Effector memory CD4-positive, alpha-beta T cell (primary cell): ENCODE measurements at regions not wholly inside any gene's neighbourhood (a gene's known extent, or its start where the extent isn't known, plus 50 kb on each side); places are given as distances from the start of the nearest gene placed in this dataset.
A peak's percentile ranks its signal among the peaks of the same experiment; 100 is the strongest.

ENCODE experiments used
- DNase-seq, 3 donors: peaks; one replicate each; pipeline ENCODE4 v3.0.0-alpha.2; 2020
- H3K27ac ChIP-seq: 2 replicates; pipeline ENCODE4 v1.7.0; 2013; ENCODE audit warnings: mild to moderate bottlenecking, low read length, moderate library complexity; ENCODE audit not compliant: insufficient read depth, poor library complexity, severe bottlenecking
- H3K27me3 ChIP-seq: replicated peaks from 2 replicates; pipeline ENCODE4 v1.7.0; 2013; ENCODE audit warnings: mild to moderate bottlenecking, low read length; ENCODE audit not compliant: insufficient read depth, control insufficient read depth, poor library complexity, severe bottlenecking
- H3K36me3 ChIP-seq: 2 replicates; pipeline ENCODE4 v1.7.0; 2013; ENCODE audit warnings: mild to moderate bottlenecking, low read length, moderate library complexity; ENCODE audit not compliant: control insufficient read depth, insufficient read depth
- H3K4me1 ChIP-seq: 2 replicates; pipeline ENCODE4 v1.7.0; 2013; ENCODE audit warnings: low read length, mild to moderate bottlenecking; ENCODE audit not compliant: control insufficient read depth, insufficient read depth, poor library complexity, severe bottlenecking
- H3K4me3 ChIP-seq: 2 replicates; pipeline ENCODE4 v1.7.0; 2013; ENCODE audit warnings: low read length, low read depth, mild to moderate bottlenecking; ENCODE audit not compliant: insufficient read depth, poor library complexity, severe bottlenecking
- H3K9me3 ChIP-seq: 2 replicates; pipeline ENCODE4 v1.7.0; 2013; ENCODE audit warnings: mild to moderate bottlenecking, low read length, moderate library complexity; ENCODE audit not compliant: control insufficient read depth

DNA sequence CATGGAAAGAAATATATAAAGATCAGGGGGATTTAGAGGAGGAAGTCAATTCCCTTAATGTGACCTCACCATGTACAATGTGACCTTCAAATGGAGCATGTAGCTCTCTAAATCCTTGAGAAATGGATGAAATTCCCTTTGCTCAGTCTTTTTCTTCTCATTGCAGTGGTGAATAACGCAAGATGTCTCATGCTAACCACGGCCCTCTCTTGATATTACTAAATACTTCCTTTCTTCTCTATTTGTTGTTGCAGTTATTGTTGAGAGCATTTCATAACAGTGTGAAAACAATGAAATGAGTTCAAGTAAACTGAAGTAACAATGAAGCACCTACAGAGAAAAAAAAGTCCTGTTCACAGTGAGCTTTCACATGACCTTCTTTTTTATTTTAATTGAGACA is 55.6 kb downstream of the ZNF281 start:
- H3K4me1 ChIP-seq = peaks cover 5% of the 10 kb centered on the region
- no peak for DNase-seq
- H3K9me3 ChIP-seq = no peaks in the 10 kb centered on the region
- no peaks in the 10 kb centered on the region for H3K36me3 ChIP-seq
- no peaks in the 10 kb centered on the region for H3K27me3 ChIP-seq
- H3K4me3 ChIP-seq = no peak overlapping the region
- no peak overlapping the region for H3K27ac ChIP-seq

DNA sequence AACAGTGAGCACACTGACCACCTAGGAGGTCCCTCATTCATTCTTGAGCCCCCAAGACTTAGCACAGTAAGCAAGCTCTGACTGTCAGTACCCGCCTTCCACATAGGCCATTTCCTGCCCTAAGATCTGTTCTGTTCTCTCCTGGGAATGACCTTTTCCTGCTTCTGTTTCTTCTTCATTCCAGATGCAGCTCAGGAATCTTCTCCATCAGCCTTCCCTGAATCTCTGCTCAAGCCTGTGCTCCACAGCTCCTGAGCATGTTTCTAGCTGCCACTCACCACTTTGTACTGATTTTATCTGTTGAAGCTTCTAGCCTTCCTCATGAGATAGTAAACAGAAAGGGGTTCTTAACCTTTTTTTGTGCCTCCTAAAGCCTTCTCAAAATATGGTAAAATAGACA is 56.6 kb downstream of the ZNF281 start:
- no peak for DNase-seq
- H3K4me1 ChIP-seq = peaks cover 5% of the 10 kb centered on the region
- H3K27ac ChIP-seq = no peak overlapping the region
- H3K9me3 ChIP-seq = no peaks in the 10 kb centered on the region
- no peaks in the 10 kb centered on the region for H3K27me3 ChIP-seq
- H3K4me3 ChIP-seq = no peak overlapping the region
- H3K36me3 ChIP-seq = no peaks in the 10 kb centered on the region

DNA sequence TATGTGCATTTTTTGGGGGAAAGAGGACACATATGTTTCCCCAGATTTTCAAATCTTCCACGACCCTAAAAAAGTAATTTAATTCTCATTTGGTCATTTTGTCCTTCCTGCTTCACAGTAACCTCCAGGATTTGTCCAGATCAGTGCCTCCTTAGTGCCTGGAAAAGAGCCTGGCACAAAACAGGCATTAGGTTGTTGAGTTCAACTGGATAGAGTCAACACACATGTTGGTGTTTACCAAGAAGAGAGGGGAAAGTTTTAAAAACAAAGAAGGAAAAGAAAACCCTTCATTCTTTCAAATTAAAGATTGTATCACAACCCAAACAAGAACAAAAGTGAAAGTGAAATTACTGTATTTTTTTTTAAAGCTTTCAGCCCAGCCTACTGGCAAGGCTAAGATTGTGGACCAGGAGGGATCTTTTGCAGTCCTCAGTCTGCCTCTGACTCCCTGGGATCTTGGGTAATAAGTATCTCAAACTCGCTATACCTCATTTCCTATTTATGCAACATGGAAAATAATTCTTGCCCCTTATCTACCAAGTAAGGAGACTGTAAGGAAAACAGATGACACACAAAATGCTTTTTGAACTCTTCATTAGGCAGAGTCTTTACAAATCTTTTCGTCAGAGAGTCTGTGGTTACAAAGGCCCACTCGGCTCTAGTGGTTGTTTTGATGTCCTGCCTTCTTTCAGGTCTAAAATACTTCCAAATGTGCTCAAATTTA is 57.8 kb downstream of the ZNF281 start:
- no peaks in the 10 kb centered on the region for H3K36me3 ChIP-seq
- peak overlapping the region; percentile 29 for H3K4me3 ChIP-seq
- no peak for DNase-seq
- no peaks in the 10 kb centered on the region for H3K27me3 ChIP-seq
- no peaks in the 10 kb centered on the region for H3K9me3 ChIP-seq
- H3K27ac ChIP-seq = no peak overlapping the region
- H3K4me1 ChIP-seq = peaks cover 5% of the 10 kb centered on the region

DNA sequence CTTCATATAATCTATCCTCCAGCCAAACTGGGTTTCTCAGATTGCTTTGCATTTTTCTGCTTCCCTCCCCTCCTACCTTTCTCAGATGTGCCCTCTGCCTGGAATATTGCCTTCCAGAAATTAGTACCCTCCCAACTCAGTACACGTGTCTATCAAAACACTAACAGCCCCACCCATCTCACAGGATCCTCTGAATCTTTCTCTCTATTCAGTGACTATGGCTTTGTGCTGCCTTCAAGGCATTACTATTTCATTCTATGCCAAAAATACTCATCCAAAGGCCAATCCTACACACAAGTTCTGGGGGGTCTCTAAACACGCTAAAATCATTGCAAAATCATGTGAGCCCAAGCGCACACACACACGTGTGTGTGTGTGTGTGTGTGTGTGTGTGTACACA is 58.4 kb downstream of the ZNF281 start:
- Histone ChIP-seq H3K27ac (no peak overlapping the region), H3K36me3 (no peaks in the 10 kb centered on the region), H3K9me3 (no peaks in the 10 kb centered on the region), H3K27me3 (no peaks in the 10 kb centered on the region), H3K4me1 (peaks cover 5% of the 10 kb centered on the region), H3K4me3 (no peak overlapping the region)
- no peak for DNase-seq

DNA sequence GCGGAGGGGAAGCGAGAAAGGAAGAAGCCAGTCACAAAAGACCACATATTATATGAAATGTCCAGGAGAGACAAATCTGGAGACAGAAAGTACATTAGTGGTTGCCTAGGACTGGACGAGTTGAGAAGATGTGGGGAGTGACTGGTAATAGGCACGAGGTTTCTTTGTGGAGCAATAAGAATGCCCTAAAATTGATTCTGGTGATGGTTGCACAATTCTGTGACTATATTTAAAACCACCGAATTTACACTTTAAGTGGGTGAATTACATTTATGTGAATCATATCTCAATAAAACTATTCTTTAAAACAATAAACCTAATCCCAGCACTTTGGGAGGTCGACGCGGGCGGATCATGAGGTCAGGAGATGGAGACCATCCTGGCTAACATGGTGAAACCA is 63.1 kb downstream of the ZNF281 start:
- Histone ChIP-seq H3K27me3 (no peaks in the 10 kb centered on the region), H3K27ac (no peak overlapping the region), H3K9me3 (no peaks in the 10 kb centered on the region), H3K36me3 (no peaks in the 10 kb centered on the region), H3K4me1 (peaks cover 5% of the 10 kb centered on the region), H3K4me3 (no peak overlapping the region)
- no peak for DNase-seq

DNA sequence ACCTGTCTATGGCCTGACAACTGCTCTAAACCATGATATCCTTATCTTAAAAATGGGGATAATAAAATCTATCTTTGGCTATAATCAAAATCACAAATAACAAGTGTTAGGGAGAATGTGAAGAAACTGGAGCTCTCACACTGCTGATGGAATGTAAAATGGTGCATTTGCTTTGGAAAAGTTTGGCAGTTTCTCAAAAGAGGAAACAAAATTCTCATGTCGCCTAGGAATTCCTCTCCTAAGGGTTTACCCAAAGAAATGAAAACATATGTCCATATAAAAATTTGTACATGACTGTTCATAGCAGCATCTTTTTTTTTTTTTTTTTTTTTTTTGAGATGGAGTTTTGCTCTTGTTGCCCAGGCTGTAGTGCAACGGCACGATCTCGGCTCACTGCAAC is 64.3 kb downstream of the ZNF281 start:
- no peaks in the 10 kb centered on the region for H3K36me3 ChIP-seq
- H3K27me3 ChIP-seq = no peaks in the 10 kb centered on the region
- H3K27ac ChIP-seq = no peak overlapping the region
- H3K4me1 ChIP-seq = no peaks in the 10 kb centered on the region
- no peak overlapping the region for H3K4me3 ChIP-seq
- no peaks in the 10 kb centered on the region for H3K9me3 ChIP-seq
- no peak for DNase-seq

DNA sequence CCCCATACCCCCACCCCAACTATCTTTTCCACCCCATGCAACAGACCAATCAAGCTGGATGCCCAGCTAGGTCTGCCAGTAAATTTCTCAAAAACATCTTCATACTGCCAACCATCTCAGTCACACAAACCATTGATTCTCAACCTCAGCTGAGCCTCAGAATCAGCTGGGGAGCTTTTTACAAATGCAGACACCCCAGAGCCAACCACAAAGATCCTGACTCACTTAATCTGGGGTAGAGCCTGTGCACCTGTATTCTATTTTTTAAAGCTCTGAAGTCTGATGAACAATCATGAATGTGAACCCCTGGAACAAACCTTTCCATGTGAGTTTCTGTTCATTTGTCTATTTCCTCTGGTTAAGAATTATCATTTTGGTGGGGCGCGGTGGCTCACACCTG is 66.0 kb downstream of the ZNF281 start:
- Histone ChIP-seq H3K36me3 (no peaks in the 10 kb centered on the region), H3K4me1 (no peaks in the 10 kb centered on the region), H3K27ac (no peak overlapping the region), H3K27me3 (no peaks in the 10 kb centered on the region), H3K9me3 (no peaks in the 10 kb centered on the region), H3K4me3 (no peak overlapping the region)
- no peak for DNase-seq

DNA sequence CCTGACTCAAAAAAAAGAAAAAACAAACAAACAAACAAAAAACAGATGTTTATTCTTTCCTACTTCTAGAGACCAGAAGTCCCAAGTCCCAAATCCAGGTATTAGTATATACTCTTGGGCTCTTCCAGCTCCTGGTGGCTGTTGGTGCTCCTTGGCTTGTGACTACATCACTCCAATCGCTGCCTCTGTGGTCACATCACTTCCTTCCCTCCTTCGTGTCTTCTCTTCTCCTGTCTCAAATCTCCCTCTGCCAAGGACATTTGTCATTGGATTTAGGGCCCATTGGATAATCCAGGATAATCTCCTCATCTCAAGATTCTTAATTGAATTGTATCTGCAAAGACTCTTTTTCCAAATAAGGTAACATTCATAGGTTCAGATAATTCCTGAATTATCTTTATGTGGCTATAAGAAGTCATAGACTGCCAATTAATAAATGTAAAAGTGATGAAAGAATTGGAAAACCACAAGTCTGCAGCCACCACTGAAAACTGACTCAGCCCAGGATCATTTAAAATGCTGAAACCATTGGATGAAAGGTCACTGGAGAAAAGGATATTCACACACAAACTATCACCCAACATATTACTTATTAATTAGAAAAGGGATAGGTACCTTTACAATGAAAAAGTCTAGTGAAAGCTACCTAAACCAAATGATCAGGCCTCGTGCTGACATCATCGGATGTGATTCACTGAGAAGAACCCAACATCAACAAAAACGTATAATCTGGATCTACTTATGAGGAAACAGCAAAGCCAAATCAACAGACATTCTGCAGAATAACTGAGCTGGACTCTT is 67.1 kb downstream of the ZNF281 start:
- H3K4me3 ChIP-seq = no peak overlapping the region
- H3K36me3 ChIP-seq = no peaks in the 10 kb centered on the region
- no peak for DNase-seq
- no peaks in the 10 kb centered on the region for H3K4me1 ChIP-seq
- H3K27ac ChIP-seq = no peak overlapping the region
- H3K9me3 ChIP-seq = no peaks in the 10 kb centered on the region
- H3K27me3 ChIP-seq = no peaks in the 10 kb centered on the region

DNA sequence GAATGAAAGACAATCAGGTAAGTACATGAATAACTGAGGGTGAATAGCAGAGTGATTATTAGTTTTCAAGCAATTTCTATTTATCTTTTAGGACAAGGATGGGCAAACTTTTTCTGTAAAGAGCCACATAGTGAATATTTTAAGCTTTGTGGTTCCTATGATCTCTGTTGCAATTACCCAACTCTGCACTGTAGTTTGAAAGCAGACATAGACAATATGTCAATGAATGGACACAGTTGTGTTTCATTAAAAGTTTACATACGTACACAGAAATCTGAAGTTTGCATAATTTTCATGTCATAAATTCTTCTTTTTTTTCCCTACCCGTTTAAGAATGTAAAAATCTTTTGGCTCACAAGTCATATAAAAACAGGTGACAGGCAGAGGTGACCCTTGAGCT is 71.4 kb downstream of the ZNF281 start:
- Histone ChIP-seq H3K4me3 (no peak overlapping the region), H3K27ac (no peak overlapping the region), H3K27me3 (no peaks in the 10 kb centered on the region), H3K9me3 (no peaks in the 10 kb centered on the region), H3K4me1 (no peaks in the 10 kb centered on the region), H3K36me3 (no peaks in the 10 kb centered on the region)
- DNase-seq = no peak

DNA sequence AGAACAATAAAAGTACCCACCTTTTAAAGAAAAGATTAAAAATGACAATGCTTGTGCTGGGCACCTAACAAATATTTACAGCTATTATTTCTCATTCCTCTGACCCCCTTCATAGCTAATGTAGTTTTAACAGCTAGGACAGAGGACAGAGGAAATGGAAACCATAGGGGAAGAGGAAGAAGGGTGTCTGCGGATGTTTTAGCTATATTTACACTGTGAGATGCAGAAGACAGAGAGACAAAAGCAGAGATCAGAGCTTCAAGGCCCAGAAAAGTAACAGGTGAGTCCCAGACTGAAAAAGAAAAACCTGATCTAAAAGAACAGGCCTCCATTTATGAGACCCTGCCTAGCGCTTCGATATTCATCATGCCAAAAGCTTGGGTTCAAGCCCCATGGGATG is 72.0 kb downstream of the ZNF281 start:
- Histone ChIP-seq H3K36me3 (no peaks in the 10 kb centered on the region), H3K4me1 (no peaks in the 10 kb centered on the region), H3K9me3 (no peaks in the 10 kb centered on the region), H3K27ac (no peak overlapping the region), H3K27me3 (no peaks in the 10 kb centered on the region), H3K4me3 (no peak overlapping the region)
- DNase-seq = no peak
